ENCODE measurements at regions not wholly inside any gene's neighbourhood (a gene's known extent, or its start where the extent isn't known, plus 50 kb on each side); places are given as distances from the start of the nearest gene placed in this dataset.

DNA sequence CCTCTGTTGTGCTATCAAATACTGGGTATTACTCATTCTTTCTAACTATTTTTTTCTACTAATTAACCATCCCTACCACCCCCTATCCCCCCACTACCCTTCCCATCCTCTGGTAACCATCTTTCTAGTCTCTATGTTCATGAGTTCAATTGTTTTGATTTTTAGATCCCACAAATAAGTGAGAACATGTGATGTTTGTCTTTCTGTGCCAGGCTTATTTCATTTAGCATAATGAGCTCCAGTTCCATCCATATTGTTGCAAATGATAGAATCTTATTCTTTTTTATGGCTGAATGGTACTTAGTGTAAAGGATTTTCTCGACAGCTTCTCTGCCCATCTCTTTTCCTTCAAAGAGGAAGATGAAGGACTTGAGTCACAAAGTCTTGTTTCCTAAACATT lies 138.0 kb upstream of the CPHXL start:
- TF ChIP-seq GATA2 (IDR thresholded peaks at IDR 0.05; ENCODE audit: low read depth, low read length) (peak; percentile 56; the same call in 1 of the 2 replicates), GATA3 (IDR thresholded peaks at IDR 0.05; ENCODE audit: low read depth, low read length) (peak; percentile 79)
